ENCODE measurements at regions not wholly inside any gene's neighbourhood (a gene's known extent, or its start where the extent isn't known, plus 50 kb on each side); places are given as distances from the start of the nearest gene placed in this dataset.

- H3K4me3 ChIP-seq (ENCODE audit: low read depth, low read length): no peak overlapping the region
- no peaks in the 10 kb centered on the region for H3K36me3 ChIP-seq (ENCODE audit: insufficient read depth, low read length)
- H3K79me2 ChIP-seq (ENCODE audit: control insufficient read depth, insufficient read depth, low read length, unreplicated experiment): no peaks in the 10 kb centered on the region
- H3K4me1 ChIP-seq (ENCODE audit: control insufficient read depth, insufficient read depth, low read length, unreplicated experiment): no peaks in the 10 kb centered on the region
- H3K27ac ChIP-seq (ENCODE audit: low read depth, low read length): no peak overlapping the region
- H3K27me3 ChIP-seq (ENCODE audit: insufficient read depth, low read length): no peaks in the 10 kb centered on the region
- H2AFZ ChIP-seq (ENCODE audit: low read length, unreplicated experiment): no peak overlapping the region
Observed at GRCh38 chr2:128879161-128879560, 560.5 kb upstream of the HS6ST1 start.

- no peak overlapping the region for H2AFZ ChIP-seq (ENCODE audit: low read length, unreplicated experiment)
- no peak overlapping the region for H3K4me3 ChIP-seq (ENCODE audit: low read depth, low read length)
- no peaks in the 10 kb centered on the region for H3K36me3 ChIP-seq (ENCODE audit: insufficient read depth, low read length)
- H3K4me1 ChIP-seq (ENCODE audit: control insufficient read depth, insufficient read depth, low read length, unreplicated experiment): no peaks in the 10 kb centered on the region
- H3K27me3 ChIP-seq (ENCODE audit: insufficient read depth, low read length): no peaks in the 10 kb centered on the region
- H3K27ac ChIP-seq (ENCODE audit: low read depth, low read length): no peak overlapping the region
- no peaks in the 10 kb centered on the region for H3K79me2 ChIP-seq (ENCODE audit: control insufficient read depth, insufficient read depth, low read length, unreplicated experiment)
Observed at GRCh38 chr2:128894896-128895295, 576.2 kb upstream of the HS6ST1 start.

GRCh38 chr2:128901572-128902391 is 583.1 kb upstream of the HS6ST1 start:
- Histone ChIP-seq H3K27me3 (ENCODE audit: insufficient read depth, low read length) (no peaks in the 10 kb centered on the region), H3K27ac (ENCODE audit: low read depth, low read length) (no peak overlapping the region), H3K4me3 (ENCODE audit: low read depth, low read length) (no peak overlapping the region), H3K4me1 (ENCODE audit: control insufficient read depth, insufficient read depth, low read length, unreplicated experiment) (no peaks in the 10 kb centered on the region), H3K79me2 (ENCODE audit: control insufficient read depth, insufficient read depth, low read length, unreplicated experiment) (no peaks in the 10 kb centered on the region), H2AFZ (ENCODE audit: low read length, unreplicated experiment) (no peak overlapping the region), H3K36me3 (ENCODE audit: insufficient read depth, low read length) (no peaks in the 10 kb centered on the region)

GRCh38 chr2:128903637-128904036 is 585.0 kb upstream of the HS6ST1 start:
- H2AFZ ChIP-seq (ENCODE audit: low read length, unreplicated experiment): no peak overlapping the region
- H3K27ac ChIP-seq (ENCODE audit: low read depth, low read length): no peak overlapping the region
- no peaks in the 10 kb centered on the region for H3K27me3 ChIP-seq (ENCODE audit: insufficient read depth, low read length)
- H3K36me3 ChIP-seq (ENCODE audit: insufficient read depth, low read length): no peaks in the 10 kb centered on the region
- no peaks in the 10 kb centered on the region for H3K4me1 ChIP-seq (ENCODE audit: control insufficient read depth, insufficient read depth, low read length, unreplicated experiment)
- H3K79me2 ChIP-seq (ENCODE audit: control insufficient read depth, insufficient read depth, low read length, unreplicated experiment): no peaks in the 10 kb centered on the region
- no peak overlapping the region for H3K4me3 ChIP-seq (ENCODE audit: low read depth, low read length)

- Histone ChIP-seq H3K79me2 (ENCODE audit: control insufficient read depth, insufficient read depth, low read length, unreplicated experiment) (no peaks in the 10 kb centered on the region), H2AFZ (ENCODE audit: low read length, unreplicated experiment) (no peak overlapping the region), H3K27ac (ENCODE audit: low read depth, low read length) (no peak overlapping the region), H3K27me3 (ENCODE audit: insufficient read depth, low read length) (no peaks in the 10 kb centered on the region), H3K36me3 (ENCODE audit: insufficient read depth, low read length) (no peaks in the 10 kb centered on the region), H3K4me3 (ENCODE audit: low read depth, low read length) (no peak overlapping the region), H3K4me1 (ENCODE audit: control insufficient read depth, insufficient read depth, low read length, unreplicated experiment) (no peaks in the 10 kb centered on the region)
Observed at GRCh38 chr2:128911276-128911675, 592.6 kb upstream of the HS6ST1 start.

GRCh38 chr2:128914320-128914719 is 595.7 kb upstream of the HS6ST1 start:
- Histone ChIP-seq H3K36me3 (ENCODE audit: insufficient read depth, low read length) (no peaks in the 10 kb centered on the region), H2AFZ (ENCODE audit: low read length, unreplicated experiment) (no peak overlapping the region), H3K79me2 (ENCODE audit: control insufficient read depth, insufficient read depth, low read length, unreplicated experiment) (no peaks in the 10 kb centered on the region), H3K4me1 (ENCODE audit: control insufficient read depth, insufficient read depth, low read length, unreplicated experiment) (no peaks in the 10 kb centered on the region), H3K4me3 (ENCODE audit: low read depth, low read length) (no peak overlapping the region), H3K27me3 (ENCODE audit: insufficient read depth, low read length) (no peaks in the 10 kb centered on the region), H3K27ac (ENCODE audit: low read depth, low read length) (no peak overlapping the region)

GRCh38 chr2:128921751-128922150 is 603.1 kb upstream of the HS6ST1 start:
- H3K36me3 ChIP-seq (ENCODE audit: insufficient read depth, low read length): no peaks in the 10 kb centered on the region
- no peaks in the 10 kb centered on the region for H3K27me3 ChIP-seq (ENCODE audit: insufficient read depth, low read length)
- no peaks in the 10 kb centered on the region for H3K79me2 ChIP-seq (ENCODE audit: control insufficient read depth, insufficient read depth, low read length, unreplicated experiment)
- H2AFZ ChIP-seq (ENCODE audit: low read length, unreplicated experiment): no peak overlapping the region
- no peak overlapping the region for H3K27ac ChIP-seq (ENCODE audit: low read depth, low read length)
- no peaks in the 10 kb centered on the region for H3K4me1 ChIP-seq (ENCODE audit: control insufficient read depth, insufficient read depth, low read length, unreplicated experiment)
- H3K4me3 ChIP-seq (ENCODE audit: low read depth, low read length): no peak overlapping the region

GRCh38 chr2:128922154-128922553 is 603.5 kb upstream of the HS6ST1 start:
- H3K4me1 ChIP-seq (ENCODE audit: control insufficient read depth, insufficient read depth, low read length, unreplicated experiment): no peaks in the 10 kb centered on the region
- H3K27me3 ChIP-seq (ENCODE audit: insufficient read depth, low read length): no peaks in the 10 kb centered on the region
- H2AFZ ChIP-seq (ENCODE audit: low read length, unreplicated experiment): no peak overlapping the region
- H3K79me2 ChIP-seq (ENCODE audit: control insufficient read depth, insufficient read depth, low read length, unreplicated experiment): no peaks in the 10 kb centered on the region
- H3K27ac ChIP-seq (ENCODE audit: low read depth, low read length): no peak overlapping the region
- no peaks in the 10 kb centered on the region for H3K36me3 ChIP-seq (ENCODE audit: insufficient read depth, low read length)
- H3K4me3 ChIP-seq (ENCODE audit: low read depth, low read length): no peak overlapping the region

GRCh38 chr2:128925631-128926030 is 607.0 kb upstream of the HS6ST1 start:
- Histone ChIP-seq H3K4me3 (ENCODE audit: low read depth, low read length) (no peak overlapping the region), H2AFZ (ENCODE audit: low read length, unreplicated experiment) (no peak overlapping the region), H3K4me1 (ENCODE audit: control insufficient read depth, insufficient read depth, low read length, unreplicated experiment) (no peaks in the 10 kb centered on the region), H3K27ac (ENCODE audit: low read depth, low read length) (no peak overlapping the region), H3K36me3 (ENCODE audit: insufficient read depth, low read length) (no peaks in the 10 kb centered on the region), H3K79me2 (ENCODE audit: control insufficient read depth, insufficient read depth, low read length, unreplicated experiment) (no peaks in the 10 kb centered on the region), H3K27me3 (ENCODE audit: insufficient read depth, low read length) (no peaks in the 10 kb centered on the region)

- no peaks in the 10 kb centered on the region for H3K79me2 ChIP-seq (ENCODE audit: control insufficient read depth, insufficient read depth, low read length, unreplicated experiment)
- H3K27ac ChIP-seq (ENCODE audit: low read depth, low read length): no peak overlapping the region
- no peaks in the 10 kb centered on the region for H3K36me3 ChIP-seq (ENCODE audit: insufficient read depth, low read length)
- H2AFZ ChIP-seq (ENCODE audit: low read length, unreplicated experiment): no peak overlapping the region
- H3K4me1 ChIP-seq (ENCODE audit: control insufficient read depth, insufficient read depth, low read length, unreplicated experiment): no peaks in the 10 kb centered on the region
- H3K4me3 ChIP-seq (ENCODE audit: low read depth, low read length): no peak overlapping the region
- no peaks in the 10 kb centered on the region for H3K27me3 ChIP-seq (ENCODE audit: insufficient read depth, low read length)
Observed at GRCh38 chr2:128930101-128930500, 611.4 kb upstream of the HS6ST1 start.

- Histone ChIP-seq H2AFZ (ENCODE audit: low read length, unreplicated experiment) (no peak overlapping the region), H3K27ac (ENCODE audit: low read depth, low read length) (no peak overlapping the region), H3K27me3 (ENCODE audit: insufficient read depth, low read length) (no peaks in the 10 kb centered on the region), H3K4me1 (ENCODE audit: control insufficient read depth, insufficient read depth, low read length, unreplicated experiment) (no peaks in the 10 kb centered on the region), H3K79me2 (ENCODE audit: control insufficient read depth, insufficient read depth, low read length, unreplicated experiment) (no peaks in the 10 kb centered on the region), H3K4me3 (ENCODE audit: low read depth, low read length) (no peak overlapping the region), H3K36me3 (ENCODE audit: insufficient read depth, low read length) (no peaks in the 10 kb centered on the region)
Observed at GRCh38 chr2:128940378-128940777, 621.7 kb upstream of the HS6ST1 start.
